A673 (cell line): ENCODE measurements at regions not wholly inside any gene's neighbourhood (a gene's known extent, or its start where the extent isn't known, plus 50 kb on each side); places are given as distances from the start of the nearest gene placed in this dataset.

Experiments used
- EZH2 ChIP-seq: fragments of 200-600 bp; sonication (generic); IDR thresholded peaks from 2 replicates; pipeline ENCODE4 v1.6.1; 2017; ENCODE audit warnings: borderline replicate concordance, low read depth, mild to moderate bottlenecking, mixed read lengths, antibody characterized with exemption, low read length; ENCODE audit not compliant: poor library complexity, severe bottlenecking
- TF ChIP-seq, protein P1 (sequence below): fragments of 300-800, 200-600 bp; sonication (generic); conservative IDR thresholded peaks from 2 replicates; pipeline ENCODE4 v1.5.1; 2017; ENCODE audit warnings: low read depth, mild to moderate bottlenecking, antibody characterized with exemption, low read length, moderate library complexity, mixed read lengths

GRCh38 chr1:221279146-221279545 is 399.9 kb downstream of the HLX start:
- TF ChIP-seq, protein P1, sequence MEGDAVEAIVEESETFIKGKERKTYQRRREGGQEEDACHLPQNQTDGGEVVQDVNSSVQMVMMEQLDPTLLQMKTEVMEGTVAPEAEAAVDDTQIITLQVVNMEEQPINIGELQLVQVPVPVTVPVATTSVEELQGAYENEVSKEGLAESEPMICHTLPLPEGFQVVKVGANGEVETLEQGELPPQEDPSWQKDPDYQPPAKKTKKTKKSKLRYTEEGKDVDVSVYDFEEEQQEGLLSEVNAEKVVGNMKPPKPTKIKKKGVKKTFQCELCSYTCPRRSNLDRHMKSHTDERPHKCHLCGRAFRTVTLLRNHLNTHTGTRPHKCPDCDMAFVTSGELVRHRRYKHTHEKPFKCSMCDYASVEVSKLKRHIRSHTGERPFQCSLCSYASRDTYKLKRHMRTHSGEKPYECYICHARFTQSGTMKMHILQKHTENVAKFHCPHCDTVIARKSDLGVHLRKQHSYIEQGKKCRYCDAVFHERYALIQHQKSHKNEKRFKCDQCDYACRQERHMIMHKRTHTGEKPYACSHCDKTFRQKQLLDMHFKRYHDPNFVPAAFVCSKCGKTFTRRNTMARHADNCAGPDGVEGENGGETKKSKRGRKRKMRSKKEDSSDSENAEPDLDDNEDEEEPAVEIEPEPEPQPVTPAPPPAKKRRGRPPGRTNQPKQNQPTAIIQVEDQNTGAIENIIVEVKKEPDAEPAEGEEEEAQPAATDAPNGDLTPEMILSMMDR, result no peak
- no peak for TF ChIP-seq EZH2
